NCI-H128 (cell line): ENCODE measurements at regions not wholly inside any gene's neighbourhood (a gene's known extent, or its start where the extent isn't known, plus 50 kb on each side); places are given as distances from the start of the nearest gene placed in this dataset.
"Not testable (repeated sequence)": the region's sequence is repeated elsewhere in the genome, so short reads cannot be mapped to it uniquely, and the experiment has no call there.

Experiments used
- DNase-seq: peaks from one replicate; lab custom pipeline; 2025; ENCODE audit not compliant: unreplicated experiment; lab: John Stamatoyannopoulos, UW

DNA sequence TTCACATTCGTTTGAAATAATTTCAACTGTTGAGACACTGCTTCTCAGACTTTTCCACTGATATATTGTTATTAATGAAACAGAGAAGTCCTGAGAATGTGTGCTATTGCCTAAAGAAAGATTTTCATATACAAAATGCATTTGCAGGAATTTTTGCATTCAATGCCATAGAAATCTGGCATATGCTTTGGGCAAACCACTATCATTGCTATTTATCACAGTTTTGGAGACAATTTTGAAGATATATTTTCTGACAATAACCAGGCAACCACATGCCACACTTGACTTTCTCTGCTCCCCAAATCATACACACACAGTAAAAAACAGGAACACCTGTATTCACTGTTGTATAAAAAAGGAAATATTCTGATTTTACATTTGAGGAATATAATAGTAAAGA lies 1303.7 kb upstream of the IGFBP7 start:
- DNase-seq = no peak

DNA sequence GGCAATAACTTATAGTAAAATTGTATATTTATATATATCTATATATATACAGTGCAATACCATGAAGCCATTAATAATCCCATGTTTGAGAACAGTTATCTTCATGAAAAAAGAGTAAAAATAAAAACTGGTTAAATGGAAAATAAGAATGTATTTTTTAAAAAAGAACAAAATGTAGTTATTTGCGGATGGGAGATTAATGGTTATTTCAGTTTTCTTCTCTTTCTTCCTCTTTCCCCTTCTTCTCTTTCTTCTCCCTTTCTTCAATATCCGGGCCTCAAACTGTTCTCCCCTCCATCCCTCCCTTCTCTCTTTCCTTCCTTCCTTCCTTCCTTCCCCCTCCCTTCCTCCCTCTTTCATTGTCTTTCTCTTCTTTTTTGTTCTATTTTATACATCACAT lies 1301.7 kb upstream of the IGFBP7 start:
- no peak for DNase-seq

DNA sequence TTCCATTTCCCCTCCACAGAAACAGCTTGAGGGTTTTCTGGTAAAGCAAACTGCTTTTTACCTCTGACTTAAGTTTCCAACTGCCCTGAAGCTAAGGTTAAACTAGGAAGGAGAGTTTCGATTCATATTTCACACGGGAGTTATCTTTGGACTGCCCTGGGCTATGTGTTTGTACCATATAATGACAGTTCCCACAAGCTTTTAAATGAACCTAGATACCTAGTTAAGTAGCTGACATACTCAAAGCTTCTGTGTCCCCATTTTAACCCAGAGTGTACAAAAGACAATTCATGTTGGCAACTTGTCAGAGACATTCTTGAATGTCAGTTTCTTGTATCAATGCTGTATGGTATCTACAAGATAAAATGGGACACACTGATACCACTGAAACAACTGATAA lies 1296.6 kb upstream of the IGFBP7 start:
- no peak for DNase-seq

DNA sequence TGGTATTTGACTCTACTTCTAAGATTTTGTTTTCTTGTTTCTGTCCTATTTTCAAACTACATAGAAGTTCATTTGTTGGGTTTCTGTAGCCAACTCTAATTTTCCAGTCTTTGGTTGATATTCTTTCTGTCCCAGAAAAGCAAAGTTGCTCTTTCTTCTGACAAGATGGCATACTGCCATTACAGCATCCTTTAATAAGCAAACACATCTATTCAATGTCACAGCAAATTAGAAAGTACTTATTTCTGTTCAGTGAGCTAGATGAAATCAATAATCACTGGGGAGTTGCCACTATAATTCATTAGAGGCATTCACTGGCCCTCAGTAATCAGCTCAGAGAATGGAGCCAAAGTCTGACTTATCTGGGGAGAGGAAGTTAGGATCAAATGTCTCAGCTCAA lies 1258.0 kb upstream of the IGFBP7 start:
- DNase-seq = no peak

DNA sequence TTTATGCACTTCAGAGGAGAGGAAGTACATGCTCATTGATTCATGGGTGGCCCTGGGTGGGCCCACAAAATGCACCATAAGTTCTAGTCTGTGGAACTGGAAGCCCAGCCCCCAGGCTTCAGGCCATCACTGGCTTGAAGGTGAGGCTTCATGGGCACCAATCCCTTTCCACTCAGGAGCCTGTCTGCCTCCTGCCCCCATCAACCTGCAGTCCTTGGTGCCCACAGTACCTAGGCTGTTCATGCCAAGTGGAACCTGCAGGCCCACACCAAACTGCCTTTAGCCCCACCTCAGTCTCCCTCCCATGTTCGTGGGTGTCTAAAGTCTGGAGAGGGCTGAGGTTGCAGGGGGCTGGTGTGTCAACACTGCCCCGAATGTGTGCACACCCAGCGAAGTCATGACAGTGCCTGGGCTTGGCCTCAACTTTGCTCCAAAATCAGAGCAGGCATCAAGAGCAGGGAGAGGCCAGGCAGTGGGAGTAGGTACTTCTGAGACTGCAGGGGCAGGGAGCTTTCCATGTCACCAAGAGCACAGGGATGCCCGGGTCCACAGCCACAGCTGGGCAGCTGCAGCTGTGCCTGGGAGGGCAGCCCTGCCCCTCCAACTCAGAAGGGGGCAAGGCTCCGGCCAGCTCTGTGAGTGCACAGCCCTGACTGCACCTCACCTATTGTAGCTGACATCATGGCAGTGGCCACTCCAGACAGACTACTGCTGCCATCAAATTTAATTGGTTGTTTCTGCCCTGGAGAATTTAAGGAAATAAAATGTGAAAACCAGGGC lies 1250.4 kb upstream of the IGFBP7 start:
- DNase-seq = no peak

DNA sequence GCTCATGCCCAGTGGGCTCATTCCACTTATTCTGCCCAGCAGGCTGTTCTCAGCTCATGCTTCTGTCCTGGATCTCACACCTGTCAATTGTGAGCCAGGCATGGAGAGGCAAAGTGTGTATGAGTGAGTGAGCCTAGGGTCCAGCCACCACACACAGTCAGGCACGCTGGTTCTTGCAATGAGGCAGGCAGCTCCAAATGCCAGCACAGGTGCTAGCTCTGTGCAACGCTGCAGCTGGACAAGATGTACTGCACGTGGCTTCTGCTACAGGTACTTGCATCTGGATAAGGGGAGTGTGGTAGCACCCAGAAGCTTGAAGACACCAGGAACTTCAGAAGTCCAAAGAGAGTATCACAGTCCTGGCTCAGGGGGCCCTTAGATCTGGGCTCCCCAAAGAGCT lies 1249.4 kb upstream of the IGFBP7 start:
- DNase-seq = no peak

DNA sequence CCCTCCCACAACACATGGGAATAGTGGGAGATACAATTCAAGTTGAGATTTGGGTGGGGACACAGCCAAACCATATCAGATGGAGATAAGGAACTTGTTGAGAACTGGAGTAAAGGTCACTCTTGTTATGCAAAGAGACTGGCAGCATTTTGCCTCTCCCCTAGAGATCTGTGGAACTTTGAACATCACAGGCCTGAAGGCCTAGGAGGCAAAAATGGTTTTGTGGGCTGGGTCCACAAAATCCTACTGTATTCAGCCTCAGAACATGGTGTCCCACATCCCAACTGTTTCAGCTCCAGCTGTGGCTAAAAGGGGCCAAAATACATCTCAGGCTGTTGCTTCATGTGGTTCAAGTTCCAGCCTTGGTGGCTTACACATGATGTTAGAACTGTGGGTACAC lies 1247.8 kb upstream of the IGFBP7 start:
- DNase-seq = no peak

DNA sequence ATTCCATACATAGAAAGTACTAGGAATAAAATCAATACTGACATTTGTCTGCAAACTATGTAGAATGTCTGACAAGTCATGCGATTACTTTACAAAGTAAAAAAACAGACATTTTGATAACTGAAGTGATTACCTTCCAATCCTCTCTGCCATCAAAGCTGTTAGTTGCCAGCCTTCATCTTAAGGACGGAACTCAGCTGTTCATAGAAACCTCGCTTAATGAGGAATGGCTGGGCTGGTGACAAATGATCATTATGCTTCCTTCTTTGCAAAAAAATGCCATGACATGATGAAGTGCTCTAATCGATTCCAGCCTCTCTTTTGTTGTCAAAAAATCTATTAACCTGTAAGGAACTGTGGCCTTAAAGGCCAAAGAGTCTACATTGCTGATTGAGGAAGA lies 1214.9 kb upstream of the IGFBP7 start:
- DNase-seq = no peak

DNA sequence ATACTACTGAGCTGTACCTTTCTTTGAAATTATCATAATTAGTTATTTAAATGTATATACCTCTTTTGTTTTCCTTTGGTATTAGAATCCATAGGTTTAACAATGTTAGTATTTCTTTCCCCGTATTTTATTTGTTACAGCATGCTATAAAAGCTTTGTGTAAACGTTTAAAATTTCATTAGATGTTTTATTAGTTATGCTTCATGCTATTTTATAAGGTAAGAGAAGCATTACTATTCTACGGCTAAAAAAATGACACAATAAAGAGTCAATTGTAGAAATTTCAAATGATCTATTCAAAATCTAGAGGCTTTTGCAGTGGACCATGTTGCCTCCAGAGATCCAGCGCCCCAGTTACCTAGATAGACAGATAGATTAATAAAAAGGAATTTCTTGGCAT lies 1203.3 kb upstream of the IGFBP7 start:
- no peak for DNase-seq

DNA sequence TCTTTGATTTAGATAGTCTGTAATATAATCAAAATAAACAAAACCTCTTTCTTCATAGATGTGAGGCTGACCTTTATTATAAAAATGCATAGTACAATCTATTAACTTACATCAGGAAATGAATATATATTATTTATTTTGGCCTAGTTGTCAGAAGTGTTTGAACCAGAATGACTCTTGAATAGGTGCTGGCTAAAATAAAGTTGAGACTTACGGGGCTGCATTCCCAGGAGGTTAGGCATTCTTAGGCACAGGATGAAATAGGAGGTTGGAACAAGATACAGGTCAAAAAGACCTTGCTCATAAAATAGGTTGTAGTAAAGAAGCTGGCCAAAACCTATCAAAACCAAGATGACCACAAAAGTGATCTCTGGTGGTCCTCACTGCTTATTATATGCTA lies 1193.3 kb upstream of the IGFBP7 start:
- no peak for DNase-seq

DNA sequence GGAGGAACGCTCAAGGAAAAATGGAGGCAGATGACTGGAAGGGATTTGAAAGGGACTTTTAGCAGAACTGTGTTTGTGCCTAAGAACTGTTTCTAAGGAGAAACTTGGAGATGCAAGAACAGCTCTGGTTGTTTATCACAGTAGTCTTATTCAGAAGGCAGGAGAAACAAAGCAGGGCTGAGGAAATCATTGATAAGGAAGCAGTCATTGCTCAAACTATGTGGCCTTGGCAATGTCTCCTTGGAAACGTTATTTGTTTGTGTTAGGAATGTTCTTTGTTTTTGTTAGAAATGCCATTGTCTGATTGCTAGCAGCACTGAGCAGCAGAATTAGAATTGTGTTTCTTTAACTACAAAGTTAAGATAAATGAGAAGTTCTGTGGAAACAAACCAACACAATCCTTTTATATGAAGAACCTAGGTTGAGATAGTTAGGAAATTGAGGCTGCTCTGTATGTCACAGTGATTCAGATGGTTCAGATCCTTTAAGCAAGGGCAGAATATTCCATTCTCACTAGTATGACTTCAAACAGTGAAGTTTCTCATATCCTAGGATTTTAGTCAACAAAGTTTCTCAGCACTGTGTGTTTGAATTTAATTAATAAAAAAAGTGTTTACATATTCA lies 1191.3 kb upstream of the IGFBP7 start:
- DNase-seq = no peak

DNA sequence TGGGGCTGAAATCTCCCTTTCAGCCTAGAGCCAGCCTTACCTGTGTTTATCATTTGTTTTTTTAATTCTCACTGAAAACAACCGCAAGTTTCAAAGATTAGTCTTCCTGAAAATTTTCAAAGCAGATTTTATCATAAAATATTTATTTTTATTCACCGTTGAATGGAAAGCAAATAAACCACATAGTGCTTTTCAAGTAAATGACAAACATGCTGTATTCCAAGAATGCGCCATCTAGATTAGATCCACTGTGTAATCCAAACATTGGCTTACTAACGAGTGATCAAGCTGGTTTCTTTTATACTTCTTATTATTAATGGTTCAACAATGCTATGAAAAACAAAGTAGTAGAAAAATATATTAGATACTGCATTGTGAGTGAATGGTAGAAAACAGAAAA lies 1176.2 kb upstream of the IGFBP7 start:
- DNase-seq = no peak

DNA sequence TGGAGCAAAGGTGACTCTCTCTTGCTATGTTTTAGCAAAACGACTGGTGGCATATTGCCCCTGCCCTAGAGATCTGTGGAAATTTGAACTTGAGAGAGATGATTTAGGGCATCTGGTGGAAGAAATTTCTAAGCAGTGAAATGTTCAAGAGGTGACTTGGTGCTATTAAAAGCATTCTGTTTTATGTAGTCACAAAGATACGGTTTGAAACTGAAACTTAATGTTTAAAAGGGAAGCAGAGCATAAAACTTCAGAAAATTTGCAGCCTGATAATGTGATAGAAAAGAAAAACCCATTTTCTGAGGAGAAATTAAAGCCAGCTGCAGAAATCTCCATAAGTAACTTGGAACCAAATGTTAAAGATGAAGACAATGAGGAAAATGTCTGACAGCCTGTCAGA lies 1170.7 kb upstream of the IGFBP7 start:
- DNase-seq = not testable (repeated sequence)

DNA sequence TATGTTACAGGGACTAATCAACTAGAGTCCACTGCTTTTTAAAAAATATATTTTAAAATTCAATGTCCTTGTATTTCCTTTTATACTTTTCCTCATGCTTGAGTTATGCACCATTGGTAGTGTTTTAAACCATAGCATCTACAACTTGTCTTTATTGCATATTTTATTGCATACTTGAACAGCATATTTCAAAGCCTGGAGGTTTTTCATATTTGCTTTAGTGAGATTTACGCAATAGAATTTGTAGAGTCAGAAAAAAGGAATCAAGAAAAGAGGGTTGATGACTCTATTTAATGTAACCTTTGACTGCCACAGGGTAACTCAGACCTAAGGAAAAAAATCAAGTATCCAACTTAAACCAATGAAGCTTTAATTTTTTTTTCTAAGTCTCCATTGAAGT lies 1165.7 kb upstream of the IGFBP7 start:
- DNase-seq = no peak

DNA sequence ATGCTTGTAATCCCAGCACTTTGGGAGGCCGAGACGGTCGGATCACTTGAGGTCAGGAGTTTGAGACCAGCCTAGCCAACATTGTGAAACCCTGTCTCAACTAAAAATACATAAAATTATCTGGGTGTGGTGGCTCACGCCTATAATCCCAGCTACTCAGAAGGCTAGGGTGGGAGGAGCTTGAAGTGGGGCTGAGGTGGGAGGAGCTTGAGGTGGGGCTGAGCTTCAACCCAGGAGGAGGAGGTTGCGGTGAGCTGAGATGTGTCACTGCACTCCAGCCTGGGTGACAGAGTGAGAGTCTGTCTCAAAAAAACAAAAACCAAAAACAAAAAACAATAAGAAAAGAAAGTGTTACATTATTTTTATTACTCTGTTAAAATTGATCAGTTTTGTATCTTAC lies 1164.4 kb upstream of the IGFBP7 start:
- no peak for DNase-seq

DNA sequence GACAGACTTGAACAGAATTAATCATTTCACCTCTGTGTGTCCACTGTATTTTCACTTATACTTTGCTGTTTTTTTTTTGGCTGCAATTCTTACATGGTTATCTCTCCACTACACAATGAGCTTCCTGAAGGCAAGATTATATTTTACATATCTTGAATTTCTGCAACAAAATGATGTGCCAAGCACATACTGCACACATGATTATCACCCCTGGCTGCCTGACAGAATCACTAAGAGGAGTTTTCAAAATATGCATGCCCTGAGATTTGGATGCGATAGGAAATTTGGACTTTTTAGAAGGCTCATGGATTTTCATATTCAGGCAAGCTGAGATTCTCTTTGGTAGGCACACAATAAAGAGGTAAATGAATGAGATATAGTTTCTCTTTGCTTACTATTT lies 1162.1 kb upstream of the IGFBP7 start:
- DNase-seq = no peak

DNA sequence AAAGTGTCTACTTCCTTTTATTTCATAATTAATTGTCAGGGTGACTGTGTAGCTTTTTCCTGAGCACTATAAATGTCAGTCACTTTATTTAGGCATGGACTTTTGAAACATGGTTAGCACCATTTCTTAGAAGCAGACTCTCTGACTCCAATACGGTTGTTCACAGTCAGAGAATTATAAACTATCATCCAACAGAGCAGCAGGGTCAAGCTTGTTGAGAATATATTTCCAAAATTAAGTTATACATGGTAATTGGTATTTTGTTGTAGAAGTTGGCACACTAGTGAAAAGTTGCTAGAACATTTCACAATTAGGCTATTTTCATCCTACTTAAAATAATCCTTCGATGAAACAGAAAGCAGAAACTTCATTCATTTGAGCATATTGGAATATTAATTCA lies 1155.5 kb upstream of the IGFBP7 start:
- DNase-seq = no peak

DNA sequence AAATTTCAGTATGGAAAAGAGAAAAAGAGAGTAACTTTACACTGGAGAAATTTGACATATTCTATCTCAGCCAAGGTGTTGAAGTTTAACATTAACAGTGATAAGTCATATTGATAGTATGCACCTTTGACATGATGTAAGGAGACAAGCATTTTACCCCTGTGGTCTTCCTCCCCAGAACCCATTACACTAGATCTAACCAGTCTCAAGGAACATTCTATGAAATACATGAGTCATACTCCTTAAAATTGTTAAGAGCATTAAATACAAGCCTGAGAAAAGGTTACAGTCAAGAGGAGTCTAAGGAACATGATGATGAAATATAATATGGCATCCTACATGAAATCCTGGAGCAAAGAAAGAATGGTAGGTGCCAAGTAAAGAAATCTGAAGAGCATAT lies 1151.3 kb upstream of the IGFBP7 start:
- no peak for DNase-seq

DNA sequence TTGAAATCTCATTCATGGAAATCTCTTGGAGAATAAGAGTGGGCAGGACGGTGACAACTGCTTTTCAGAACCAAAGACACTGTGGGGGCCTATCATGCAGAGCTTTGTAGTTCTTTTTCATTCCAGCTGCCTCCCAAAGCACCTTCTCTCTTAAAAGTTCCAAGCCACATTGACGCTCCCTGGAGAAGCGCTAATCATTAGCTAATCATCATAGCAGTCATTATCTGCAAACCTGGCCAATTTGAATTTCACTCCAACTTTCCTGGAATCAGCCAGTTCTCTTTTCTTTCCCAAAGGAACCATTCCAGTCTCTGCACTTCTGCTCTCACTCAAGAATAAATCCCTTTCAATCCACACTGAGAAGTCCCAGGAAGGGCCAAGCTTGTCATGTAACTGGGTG lies 1144.1 kb upstream of the IGFBP7 start:
- DNase-seq = no peak

DNA sequence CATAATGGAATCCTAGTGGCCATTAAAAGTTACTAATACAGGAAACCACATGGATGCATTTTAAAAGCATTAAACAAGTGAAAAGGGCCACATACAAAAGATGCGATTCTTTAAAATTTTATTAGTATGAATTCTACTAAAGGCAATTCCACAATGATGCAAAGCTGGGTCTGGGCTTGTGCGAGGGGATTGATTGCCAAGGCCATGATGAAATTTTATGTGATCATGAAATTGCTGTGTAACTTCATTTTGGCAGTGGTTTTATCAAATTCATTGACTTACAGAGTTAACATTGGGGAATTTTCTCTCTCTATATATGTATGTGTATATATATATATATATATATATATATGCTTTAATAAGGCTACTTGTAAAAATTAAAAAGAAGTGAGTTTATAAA lies 1142.5 kb upstream of the IGFBP7 start:
- no peak for DNase-seq

DNA sequence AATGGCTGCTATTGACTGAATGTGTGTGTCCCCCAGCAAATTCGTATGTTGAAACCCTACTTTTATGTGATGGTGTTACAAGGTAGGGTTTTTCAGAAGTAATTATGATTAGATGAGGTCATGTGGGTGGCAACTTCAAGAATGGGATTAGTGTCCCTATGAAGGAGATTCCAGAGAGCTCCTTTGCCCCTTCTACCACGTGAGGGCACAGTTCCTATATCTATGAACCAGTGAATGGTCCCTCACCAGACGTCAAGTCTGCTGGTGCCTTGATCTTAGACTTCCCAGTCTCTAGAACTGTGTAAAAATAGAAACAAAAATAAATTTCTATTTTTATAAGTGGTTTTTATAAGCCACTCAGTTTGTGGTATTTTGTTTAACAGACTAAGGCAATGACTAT lies 1137.6 kb upstream of the IGFBP7 start:
- no peak for DNase-seq

DNA sequence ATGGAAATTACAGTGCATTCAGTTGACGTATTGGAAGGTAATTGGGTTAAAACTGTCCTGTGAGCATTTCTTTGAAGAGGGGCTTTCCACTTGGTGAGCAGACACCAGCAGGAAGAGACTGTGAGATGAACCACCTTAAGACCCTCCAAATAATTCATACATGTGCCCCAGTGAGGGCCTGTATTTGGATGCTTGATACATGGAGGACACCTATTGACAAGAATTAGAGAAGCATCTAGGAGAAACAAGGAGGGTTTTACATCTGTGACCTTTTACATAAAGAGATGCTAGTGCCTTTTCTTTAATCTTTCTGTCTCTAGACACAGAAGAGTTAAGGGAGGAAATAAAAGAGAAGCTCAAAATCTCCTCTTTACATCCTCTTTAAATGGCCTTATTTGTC lies 1115.3 kb upstream of the IGFBP7 start:
- no peak for DNase-seq

DNA sequence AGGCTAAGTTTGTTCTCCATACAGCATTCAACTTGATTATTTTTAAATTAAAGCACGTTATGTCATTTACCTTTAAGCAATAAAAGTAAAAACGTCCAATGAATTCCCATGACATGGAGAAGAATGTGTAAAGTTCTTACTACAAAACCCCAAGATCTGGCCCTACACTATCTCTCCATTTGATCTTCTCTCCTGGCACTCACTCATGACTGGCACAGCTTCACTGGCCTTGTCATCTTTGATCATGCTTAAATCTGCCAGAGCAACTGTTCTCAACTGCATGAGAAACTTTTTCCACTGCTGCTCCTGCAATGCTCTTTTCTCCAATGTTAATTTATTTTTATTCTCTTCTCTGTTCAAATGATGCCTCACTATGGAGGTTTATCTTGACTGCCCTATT lies 1109.0 kb upstream of the IGFBP7 start:
- no peak for DNase-seq
